HG03097 (cell line): ENCODE measurements at regions not wholly inside any gene's neighbourhood (a gene's known extent, or its start where the extent isn't known, plus 50 kb on each side); places are given as distances from the start of the nearest gene placed in this dataset.
"Not testable (repeated sequence)": the region's sequence is repeated elsewhere in the genome, so short reads cannot be mapped to it uniquely, and the experiment has no call there.

Experiments
- ATAC-seq: cut with Tn5 transposase; IDR thresholded peaks from one replicate; pipeline ENCODE4 v1.9.1; 2021; ENCODE audit not compliant: unreplicated experiment, low FRiP score

DNA sequence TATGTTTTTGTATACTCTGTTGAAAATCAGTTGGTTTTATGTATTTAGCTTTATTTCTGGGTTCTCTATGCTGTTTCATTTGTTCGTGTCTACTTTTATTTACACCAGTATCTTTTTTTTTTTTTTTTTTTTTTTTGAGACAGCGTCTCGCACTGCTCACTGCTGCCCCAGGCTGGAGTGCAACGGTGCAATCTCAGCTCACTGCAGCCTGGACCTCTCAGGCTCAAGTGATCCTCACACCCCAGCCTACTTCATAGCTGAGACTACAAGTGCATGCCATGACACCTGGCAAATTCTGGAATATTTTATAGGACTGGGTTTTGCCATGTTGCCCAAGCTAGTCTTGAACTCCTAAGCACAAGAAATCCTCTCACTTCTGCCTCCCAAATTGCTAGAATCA is 869.4 kb upstream of the CDH6 start:
- ATAC-seq = no peak

GRCh38 chr5:30287890-30288289 is 905.6 kb upstream of the CDH6 start:
- ATAC-seq = no peak

- ATAC-seq = no peak
These were observed 914.2 kb upstream of the CDH6 start for GRCh38 chr5:30279237-30279636.

- ATAC-seq = no peak
These were observed 926.5 kb upstream of the CDH6 start for GRCh38 chr5:30267026-30267425.

- ATAC-seq = no peak
These were observed 954.0 kb upstream of the CDH6 start for GRCh38 chr5:30239331-30240022.

GRCh38 chr5:30237189-30237588 is 956.3 kb upstream of the CDH6 start:
- no peak for ATAC-seq

GRCh38 chr5:30209755-30210154 is 983.7 kb upstream of the CDH6 start:
- no peak for ATAC-seq

GRCh38 chr5:30197662-30198061 is 995.8 kb upstream of the CDH6 start:
- ATAC-seq = no peak

- ATAC-seq = no peak
These were observed 998.5 kb upstream of the CDH6 start for GRCh38 chr5:30195036-30195435.

GRCh38 chr5:30194595-30194994 is 998.9 kb upstream of the CDH6 start:
- ATAC-seq = no peak

DNA sequence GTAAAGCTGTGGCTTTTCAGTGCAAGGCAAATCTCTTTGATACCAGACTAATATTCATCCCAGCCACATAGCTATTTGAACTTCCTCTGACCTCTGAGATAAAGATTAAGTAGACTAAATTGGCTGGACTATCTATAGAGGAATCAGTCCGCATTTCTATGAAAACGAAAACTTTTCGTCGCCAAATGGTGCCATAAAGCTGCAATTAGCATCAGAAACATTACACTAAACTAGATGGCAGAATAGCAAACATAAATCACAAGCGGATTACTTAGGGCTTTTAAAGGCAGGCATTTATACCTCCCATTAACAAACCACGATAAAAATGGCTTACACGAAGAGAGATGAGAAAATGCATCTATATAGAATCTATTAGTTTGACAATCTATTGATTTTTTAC is 1009.7 kb upstream of the CDH6 start:
- no peak for ATAC-seq

GRCh38 chr5:30156156-30156555 is 1037.3 kb upstream of the CDH6 start:
- no peak for ATAC-seq

DNA sequence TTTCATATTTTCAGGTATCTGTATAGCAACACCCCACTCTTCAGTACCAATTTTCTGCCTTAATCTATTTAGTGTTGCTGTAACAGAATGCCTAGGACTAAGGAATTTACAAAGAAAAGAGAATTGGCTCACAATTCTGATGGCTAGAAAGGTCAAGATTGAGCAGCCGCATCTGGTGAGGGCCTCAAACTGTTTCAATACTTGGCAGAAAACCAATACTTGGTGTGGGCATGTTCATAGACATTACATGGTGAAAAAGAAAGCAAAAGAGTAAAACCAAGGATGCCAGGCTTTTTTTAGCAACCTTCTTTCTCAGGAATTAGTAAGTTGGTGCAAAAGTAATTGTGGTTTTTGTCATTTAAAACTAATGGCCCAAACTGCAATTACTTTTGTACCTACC is 1041.1 kb upstream of the CDH6 start:
- no peak for ATAC-seq

- ATAC-seq = no peak
These were observed 1043.3 kb upstream of the CDH6 start for GRCh38 chr5:30150231-30150630.

DNA sequence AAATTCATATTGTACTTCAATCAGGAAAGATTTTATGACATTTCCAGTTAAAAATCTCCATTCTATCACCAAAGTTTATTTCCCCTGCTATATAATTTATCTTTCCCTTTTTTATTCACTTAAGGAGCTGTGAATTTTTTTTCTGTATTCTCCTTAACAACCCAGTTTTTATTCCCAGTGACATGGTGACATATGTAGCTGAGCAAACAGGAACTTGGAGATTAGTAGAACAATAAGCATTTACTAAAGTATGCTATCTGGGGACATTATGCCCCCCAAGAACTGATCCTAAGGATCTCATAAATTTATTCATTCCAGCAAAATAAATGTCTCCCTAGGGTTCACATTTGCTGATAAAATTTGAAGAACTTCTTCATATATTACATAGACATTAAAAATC is 1044.0 kb upstream of the CDH6 start:
- no peak for ATAC-seq

GRCh38 chr5:30147976-30148375 is 1045.5 kb upstream of the CDH6 start:
- ATAC-seq = no peak

GRCh38 chr5:30144059-30144458 is 1049.4 kb upstream of the CDH6 start:
- ATAC-seq = not testable (repeated sequence)

DNA sequence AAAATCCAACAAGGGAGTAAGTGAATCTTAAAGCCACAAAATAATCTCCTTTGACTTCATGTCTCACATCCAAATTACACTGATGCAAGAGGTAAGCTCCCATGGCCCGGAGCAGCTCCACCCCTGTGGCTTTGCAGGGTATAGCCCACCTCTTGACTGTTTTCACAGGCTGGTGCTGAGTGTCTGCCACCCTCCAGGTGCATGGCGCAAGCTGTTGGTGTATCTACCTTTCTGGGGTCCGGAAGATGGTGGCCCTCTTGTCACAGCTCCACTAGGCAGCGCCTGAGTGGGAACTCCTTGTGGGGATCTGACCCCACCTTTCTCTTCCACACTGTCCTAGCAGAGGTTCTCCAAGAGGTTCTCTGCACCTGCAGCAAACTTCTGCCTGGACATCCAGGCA is 1051.1 kb upstream of the CDH6 start:
- ATAC-seq = no peak

GRCh38 chr5:30121043-30121442 is 1072.4 kb upstream of the CDH6 start:
- no peak for ATAC-seq

- no peak for ATAC-seq
These were observed 1076.4 kb upstream of the CDH6 start for GRCh38 chr5:30117135-30117534.

GRCh38 chr5:30113542-30113941 is 1079.9 kb upstream of the CDH6 start:
- ATAC-seq = no peak

DNA sequence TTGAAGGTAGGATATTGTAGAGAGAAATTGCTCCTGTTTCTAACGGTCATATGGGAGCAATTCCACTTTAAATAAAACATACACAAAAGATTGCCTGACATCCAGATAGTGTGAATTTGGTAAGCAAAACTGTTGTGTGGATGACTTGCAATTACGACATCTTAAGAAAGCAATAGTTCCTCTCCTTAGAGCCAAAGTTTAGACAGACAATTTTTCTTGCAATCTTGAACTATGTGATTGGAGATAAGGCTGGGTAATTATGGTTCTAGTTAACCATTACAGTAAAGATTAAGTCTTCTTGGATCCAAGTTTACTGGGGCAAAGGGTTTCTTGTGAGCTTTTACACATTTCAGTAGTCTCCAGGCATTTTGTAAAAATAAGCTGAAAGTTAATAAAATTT is 1080.6 kb upstream of the CDH6 start:
- ATAC-seq = no peak

- no peak for ATAC-seq
These were observed 1085.4 kb upstream of the CDH6 start for GRCh38 chr5:30108051-30108450.
